Esophagus squamous epithelium (tissue), 4 donors: ENCODE measurements at regions not wholly inside any gene's neighbourhood (a gene's known extent, or its start where the extent isn't known, plus 50 kb on each side); places are given as distances from the start of the nearest gene placed in this dataset.

ENCODE experiments used
- CTCF ChIP-seq, 6 experiments: fragments of 450-650 bp in 4 of 6; fragments of 200-600 bp in 2 of 6; sonication (generic) in 2 of 6; IDR thresholded peaks; one replicate each; pipeline ENCODE4 v1.5.1; 2016 to 2019; ENCODE audit warnings: antibody characterized with exemption in 6 of 6, mild to moderate bottlenecking in 4 of 6, moderate library complexity in 4 of 6
- POLR2A ChIP-seq, 4 donors: fragments of 450-650 bp; IDR thresholded peaks; one replicate each; pipeline ENCODE4 v1.6.1; 2017; ENCODE audit warnings: antibody characterized with exemption in 4 of 4, mild to moderate bottlenecking in 4 of 4, moderate library complexity in 3 of 4

GRCh38 chr1:60948486-60948885 is 133.9 kb upstream of the NFIA start:
- TF ChIP-seq CTCF (IDR thresholded peaks at IDR 0.05), result no peak
- no peak for TF ChIP-seq POLR2A (IDR thresholded peaks at IDR 0.05)
